ENCODE measurements at regions not wholly inside any gene's neighbourhood (a gene's known extent, or its start where the extent isn't known, plus 50 kb on each side); places are given as distances from the start of the nearest gene placed in this dataset.

DNA sequence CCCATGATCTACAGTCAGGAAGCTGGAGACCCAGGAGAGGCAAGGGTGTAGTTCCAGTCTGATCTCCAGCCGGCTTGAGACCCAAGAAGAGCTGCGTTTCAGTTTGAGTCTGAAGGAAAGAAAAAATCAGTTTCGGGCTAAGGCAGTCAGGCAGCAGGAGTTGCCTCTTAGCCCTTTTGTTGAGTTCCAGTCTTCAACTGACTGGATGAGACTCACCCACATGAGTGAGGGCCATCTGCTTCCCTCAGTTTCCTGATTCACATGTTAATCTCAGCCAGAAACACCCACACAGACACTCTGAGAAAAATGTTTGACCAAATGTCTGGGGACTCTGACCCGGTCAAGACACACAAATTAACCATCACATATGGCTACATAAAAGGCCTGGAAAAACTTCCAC lies 73.6 kb upstream of the ELOVL6 start:
- no peak for DNase-seq

DNA sequence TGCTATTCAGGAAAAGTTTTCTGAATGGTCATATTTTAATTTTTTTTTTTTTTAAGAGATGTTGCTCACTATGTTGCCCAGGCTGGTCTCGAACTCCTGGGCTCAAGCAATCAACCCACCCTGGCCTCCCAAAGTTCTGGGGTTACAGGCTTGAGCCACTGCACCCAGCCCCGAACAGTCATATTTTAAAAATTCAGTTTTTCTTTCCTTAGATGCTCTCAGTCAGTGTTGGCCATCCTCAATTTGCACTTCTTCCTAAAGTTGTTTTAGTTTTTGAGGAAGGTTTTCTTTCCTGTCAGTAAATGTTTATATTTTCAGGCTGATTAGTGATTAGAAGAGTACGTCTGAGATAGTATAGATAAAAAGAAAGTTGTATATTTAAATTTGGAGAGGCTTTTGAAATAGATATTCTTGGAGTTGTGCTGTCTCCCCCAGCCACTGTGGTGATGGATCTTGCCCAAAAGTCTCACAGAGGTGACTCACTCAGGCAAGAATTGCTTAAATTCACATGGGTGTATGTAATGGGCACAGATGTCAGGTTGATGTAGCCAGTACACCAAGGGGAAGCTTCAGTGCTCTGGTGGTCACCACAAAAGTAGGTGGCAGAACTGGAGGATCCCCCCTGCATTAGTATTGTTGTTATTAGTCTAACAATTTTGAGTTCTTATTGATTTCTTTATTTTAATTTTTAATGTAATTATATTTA lies 72.2 kb upstream of the ELOVL6 start:
- no peak for DNase-seq

DNA sequence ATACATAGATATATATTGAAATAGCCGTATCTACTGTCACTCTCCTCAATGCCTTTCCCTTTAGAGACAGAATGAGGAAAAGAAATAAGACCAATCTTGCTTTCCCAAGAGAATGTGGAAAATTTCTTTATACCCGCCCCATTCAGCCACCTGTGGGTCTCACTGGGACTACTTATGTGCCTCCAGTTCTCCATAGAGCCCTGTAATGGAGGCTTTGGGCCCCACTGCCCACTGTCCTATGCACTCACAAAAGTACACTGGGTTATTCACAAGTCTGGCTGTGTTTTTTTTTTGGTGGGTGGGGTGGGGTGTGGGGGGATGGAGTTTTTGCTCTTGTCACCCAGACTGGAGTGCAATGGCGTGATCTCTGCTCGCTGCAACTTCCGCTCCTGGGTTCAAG lies 70.4 kb upstream of the ELOVL6 start:
- no peak for DNase-seq

DNA sequence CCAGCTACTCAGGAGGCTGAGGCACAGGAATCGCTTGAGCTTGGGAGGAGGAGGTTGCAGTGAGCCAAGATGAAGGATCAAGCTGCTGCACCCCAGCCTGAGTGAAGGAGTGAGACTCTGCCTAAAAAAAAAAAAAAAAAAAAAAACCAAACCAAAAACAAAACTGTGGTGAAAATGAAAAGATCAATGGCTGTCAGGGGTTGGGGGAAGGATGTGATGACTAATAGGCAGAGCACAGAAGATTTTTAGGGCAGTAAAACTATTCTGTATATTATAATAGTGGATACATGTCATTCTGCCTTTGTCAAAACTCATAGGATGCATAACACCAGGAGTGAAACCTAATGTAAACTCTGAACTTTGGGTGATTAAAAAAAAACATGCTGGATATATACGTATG lies 69.9 kb upstream of the ELOVL6 start:
- DNase-seq = no peak

DNA sequence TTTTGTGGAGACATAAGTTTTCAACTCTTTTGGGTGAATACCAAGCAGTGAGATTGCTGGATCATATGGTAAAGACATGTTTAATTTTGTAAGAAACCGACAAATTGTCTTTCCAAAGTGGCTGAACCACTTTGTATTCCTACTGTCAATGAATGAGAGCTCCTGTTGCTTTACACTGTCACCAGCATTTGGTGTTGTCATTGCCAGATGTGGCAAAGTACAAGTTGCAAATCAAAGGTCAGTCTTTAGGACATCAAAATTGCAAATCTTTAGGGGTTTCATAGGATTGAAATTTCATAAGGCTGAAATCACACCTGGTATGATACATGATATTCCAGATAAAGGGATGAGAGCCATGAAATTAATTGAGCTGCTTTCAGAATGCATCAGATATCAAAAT lies 67.7 kb upstream of the ELOVL6 start:
- no peak for DNase-seq

DNA sequence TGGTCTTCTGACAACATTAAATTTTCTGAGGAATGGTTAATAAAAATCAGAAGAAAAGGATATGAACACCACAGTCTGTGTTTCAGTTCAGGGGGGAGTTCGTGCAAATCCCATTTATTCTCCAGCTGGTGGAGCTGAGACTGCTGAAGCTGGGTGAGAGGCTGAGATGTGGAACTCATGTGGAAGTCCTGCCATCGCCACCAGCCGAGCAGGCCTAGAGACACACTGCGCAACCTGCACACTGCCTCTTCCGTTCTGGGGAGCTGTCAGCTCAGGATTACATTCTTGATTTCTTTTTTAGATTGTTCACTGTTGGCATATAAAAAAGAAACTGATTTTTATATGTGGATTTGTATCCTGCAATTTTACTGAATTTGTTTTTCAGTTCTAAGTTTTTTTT lies 66.6 kb upstream of the ELOVL6 start:
- no peak for DNase-seq

DNA sequence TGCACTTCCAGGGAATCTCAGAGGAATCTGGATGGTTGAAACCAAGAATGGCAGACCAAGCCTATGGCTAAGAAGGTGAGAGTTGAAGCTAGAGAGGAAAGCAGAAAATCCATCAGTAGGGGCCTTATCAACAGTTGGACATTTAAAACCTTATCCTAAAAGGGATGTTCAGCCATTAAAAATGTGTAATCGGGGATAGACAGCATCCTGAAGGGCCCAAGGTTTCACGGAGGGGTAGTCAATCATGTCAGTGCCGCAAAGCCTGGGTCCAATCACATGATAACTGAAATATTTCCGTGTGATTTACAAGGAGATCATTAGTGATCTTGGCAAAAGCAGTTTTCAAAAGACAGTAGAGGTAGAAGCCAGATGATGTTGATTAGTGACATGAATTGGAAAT lies 61.9 kb upstream of the ELOVL6 start:
- no peak for DNase-seq

DNA sequence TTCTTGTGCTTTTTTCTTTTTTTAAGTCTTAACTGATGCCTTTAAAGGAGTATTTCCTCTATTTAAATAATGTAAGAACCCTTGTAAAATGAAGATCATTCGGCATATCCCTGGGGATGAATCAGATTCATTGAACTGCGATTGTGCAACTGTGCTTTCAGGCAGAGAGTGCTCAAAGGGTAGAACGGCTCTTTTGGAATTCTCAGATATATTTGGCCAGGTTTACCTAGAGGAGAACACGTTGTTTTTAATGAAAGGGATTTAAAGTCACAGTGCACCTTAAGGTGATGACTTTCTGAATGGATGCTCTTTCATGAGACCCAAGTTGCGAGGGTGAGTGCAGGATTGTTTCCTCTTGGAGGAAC lies 51.6 kb upstream of the ELOVL6 start:
- no peak for DNase-seq

DNA sequence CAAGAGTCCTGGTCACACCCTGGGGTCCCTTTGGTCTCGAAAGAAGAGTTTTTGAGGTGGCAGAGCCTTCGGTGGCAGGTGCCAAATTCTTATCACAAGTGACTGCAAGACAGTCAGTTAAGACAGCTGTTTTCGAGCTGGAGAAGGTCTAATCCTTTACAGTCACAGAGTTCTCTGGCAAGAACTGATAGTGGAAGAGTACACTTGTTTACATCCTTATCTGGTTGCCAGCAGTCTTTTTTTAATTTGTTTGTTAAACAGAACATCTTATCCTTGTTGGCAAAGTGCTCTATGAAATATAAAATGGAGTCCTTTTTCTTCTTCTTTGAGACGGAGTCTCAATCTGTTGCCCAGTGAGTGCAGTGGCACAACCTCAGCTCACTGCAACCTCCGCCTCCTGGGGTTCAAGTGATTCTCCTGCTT lies 50.4 kb upstream of the ELOVL6 start:
- DNase-seq = peak; percentile 97

Measured in hematopoietic multipotent progenitor cell treated with erythropoietin and hydrocortisone succinate and interleukin-3 and kit ligand, for 4 days (in vitro differentiated cells).